ENCODE measurements at regions not wholly inside any gene's neighbourhood (a gene's known extent, or its start where the extent isn't known, plus 50 kb on each side); places are given as distances from the start of the nearest gene placed in this dataset.

- TF ChIP-seq, protein P1, sequence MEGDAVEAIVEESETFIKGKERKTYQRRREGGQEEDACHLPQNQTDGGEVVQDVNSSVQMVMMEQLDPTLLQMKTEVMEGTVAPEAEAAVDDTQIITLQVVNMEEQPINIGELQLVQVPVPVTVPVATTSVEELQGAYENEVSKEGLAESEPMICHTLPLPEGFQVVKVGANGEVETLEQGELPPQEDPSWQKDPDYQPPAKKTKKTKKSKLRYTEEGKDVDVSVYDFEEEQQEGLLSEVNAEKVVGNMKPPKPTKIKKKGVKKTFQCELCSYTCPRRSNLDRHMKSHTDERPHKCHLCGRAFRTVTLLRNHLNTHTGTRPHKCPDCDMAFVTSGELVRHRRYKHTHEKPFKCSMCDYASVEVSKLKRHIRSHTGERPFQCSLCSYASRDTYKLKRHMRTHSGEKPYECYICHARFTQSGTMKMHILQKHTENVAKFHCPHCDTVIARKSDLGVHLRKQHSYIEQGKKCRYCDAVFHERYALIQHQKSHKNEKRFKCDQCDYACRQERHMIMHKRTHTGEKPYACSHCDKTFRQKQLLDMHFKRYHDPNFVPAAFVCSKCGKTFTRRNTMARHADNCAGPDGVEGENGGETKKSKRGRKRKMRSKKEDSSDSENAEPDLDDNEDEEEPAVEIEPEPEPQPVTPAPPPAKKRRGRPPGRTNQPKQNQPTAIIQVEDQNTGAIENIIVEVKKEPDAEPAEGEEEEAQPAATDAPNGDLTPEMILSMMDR (conservative IDR thresholded peaks at IDR 0.05; ENCODE audit: low read depth in 2 of 2) = peak in 1 of 2 experiments; percentile 30; a peak in 2 of 4 replicates
- TF ChIP-seq POLR2AphosphoS5 (IDR thresholded peaks at IDR 0.05; ENCODE audit: low read depth) = no peak
- TF ChIP-seq REST (IDR thresholded peaks at IDR 0.05; ENCODE audit: unreplicated experiment) = no peak
- no peak for TF ChIP-seq JUNB (IDR thresholded peaks at IDR 0.05; ENCODE audit: unreplicated experiment)
- TF ChIP-seq, protein P2, sequence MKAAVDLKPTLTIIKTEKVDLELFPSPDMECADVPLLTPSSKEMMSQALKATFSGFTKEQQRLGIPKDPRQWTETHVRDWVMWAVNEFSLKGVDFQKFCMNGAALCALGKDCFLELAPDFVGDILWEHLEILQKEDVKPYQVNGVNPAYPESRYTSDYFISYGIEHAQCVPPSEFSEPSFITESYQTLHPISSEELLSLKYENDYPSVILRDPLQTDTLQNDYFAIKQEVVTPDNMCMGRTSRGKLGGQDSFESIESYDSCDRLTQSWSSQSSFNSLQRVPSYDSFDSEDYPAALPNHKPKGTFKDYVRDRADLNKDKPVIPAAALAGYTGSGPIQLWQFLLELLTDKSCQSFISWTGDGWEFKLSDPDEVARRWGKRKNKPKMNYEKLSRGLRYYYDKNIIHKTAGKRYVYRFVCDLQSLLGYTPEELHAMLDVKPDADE (IDR thresholded peaks at IDR 0.05) = no peak
- TF ChIP-seq EZH2 (IDR thresholded peaks at IDR 0.05; ENCODE audit: low read depth, unreplicated experiment) = no peak
- TF ChIP-seq, protein P3, sequence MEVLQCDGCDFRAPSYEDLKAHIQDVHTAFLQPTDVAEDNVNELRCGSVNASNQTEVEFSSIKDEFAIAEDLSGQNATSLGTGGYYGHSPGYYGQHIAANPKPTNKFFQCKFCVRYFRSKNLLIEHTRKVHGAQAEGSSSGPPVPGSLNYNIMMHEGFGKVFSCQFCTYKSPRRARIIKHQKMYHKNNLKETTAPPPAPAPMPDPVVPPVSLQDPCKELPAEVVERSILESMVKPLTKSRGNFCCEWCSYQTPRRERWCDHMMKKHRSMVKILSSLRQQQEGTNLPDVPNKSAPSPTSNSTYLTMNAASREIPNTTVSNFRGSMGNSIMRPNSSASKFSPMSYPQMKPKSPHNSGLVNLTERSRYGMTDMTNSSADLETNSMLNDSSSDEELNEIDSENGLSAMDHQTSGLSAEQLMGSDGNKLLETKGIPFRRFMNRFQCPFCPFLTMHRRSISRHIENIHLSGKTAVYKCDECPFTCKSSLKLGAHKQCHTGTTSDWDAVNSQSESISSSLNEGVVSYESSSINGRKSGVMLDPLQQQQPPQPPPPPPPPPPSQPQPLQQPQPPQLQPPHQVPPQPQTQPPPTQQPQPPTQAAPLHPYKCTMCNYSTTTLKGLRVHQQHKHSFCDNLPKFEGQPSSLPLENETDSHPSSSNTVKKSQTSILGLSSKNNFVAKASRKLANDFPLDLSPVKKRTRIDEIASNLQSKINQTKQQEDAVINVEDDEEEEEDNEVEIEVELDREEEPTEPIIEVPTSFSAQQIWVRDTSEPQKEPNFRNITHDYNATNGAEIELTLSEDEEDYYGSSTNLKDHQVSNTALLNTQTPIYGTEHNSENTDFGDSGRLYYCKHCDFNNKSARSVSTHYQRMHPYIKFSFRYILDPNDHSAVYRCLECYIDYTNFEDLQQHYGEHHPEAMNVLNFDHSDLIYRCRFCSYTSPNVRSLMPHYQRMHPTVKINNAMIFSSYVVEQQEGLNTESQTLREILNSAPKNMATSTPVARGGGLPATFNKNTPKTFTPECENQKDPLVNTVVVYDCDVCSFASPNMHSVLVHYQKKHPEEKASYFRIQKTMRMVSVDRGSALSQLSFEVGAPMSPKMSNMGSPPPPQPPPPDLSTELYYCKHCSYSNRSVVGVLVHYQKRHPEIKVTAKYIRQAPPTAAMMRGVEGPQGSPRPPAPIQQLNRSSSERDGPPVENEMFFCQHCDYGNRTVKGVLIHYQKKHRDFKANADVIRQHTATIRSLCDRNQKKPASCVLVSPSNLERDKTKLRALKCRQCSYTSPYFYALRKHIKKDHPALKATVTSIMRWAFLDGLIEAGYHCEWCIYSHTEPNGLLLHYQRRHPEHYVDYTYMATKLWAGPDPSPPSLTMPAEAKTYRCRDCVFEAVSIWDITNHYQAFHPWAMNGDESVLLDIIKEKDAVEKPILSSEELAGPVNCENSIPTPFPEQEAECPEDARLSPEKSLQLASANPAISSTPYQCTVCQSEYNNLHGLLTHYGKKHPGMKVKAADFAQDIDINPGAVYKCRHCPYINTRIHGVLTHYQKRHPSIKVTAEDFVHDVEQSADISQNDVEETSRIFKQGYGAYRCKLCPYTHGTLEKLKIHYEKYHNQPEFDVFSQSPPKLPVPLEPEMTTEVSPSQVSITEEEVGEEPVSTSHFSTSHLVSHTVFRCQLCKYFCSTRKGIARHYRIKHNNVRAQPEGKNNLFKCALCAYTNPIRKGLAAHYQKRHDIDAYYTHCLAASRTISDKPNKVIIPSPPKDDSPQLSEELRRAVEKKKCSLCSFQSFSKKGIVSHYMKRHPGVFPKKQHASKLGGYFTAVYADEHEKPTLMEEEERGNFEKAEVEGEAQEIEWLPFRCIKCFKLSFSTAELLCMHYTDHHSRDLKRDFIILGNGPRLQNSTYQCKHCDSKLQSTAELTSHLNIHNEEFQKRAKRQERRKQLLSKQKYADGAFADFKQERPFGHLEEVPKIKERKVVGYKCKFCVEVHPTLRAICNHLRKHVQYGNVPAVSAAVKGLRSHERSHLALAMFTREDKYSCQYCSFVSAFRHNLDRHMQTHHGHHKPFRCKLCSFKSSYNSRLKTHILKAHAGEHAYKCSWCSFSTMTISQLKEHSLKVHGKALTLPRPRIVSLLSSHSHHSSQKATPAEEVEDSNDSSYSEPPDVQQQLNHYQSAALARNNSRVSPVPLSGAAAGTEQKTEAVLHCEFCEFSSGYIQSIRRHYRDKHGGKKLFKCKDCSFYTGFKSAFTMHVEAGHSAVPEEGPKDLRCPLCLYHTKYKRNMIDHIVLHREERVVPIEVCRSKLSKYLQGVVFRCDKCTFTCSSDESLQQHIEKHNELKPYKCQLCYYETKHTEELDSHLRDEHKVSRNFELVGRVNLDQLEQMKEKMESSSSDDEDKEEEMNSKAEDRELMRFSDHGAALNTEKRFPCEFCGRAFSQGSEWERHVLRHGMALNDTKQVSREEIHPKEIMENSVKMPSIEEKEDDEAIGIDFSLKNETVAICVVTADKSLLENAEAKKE (CRISPR knock-in tag; IDR thresholded peaks at IDR 0.05) = no peak
- no peak for TF ChIP-seq ZNF114 (CRISPR knock-in tag; IDR thresholded peaks at IDR 0.05)
- TF ChIP-seq EZH2phosphoT487 (IDR thresholded peaks at IDR 0.05; ENCODE audit: unreplicated experiment) = no peak
- TF ChIP-seq CREB1 (CRISPR knock-in tag; IDR thresholded peaks at IDR 0.05; ENCODE audit: low read depth) = no peak
- TF ChIP-seq STAT1 (IDR thresholded peaks at IDR 0.05; ENCODE audit: unreplicated experiment) = no peak
Observed at GRCh38 chr14:65280653-65281052, 131.9 kb upstream of the FUT8 start.

Data from GM23338 (cell line).